ENCODE measurements at regions not wholly inside any gene's neighbourhood (a gene's known extent, or its start where the extent isn't known, plus 50 kb on each side); places are given as distances from the start of the nearest gene placed in this dataset.

GRCh38 chr10:57775250-57775649, 492.4 kb downstream of the IPMK start (continued):
- TF ChIP-seq ZNF462 (CRISPR knock-in tag; IDR thresholded peaks at IDR 0.05) = no peak
- no peak for TF ChIP-seq POLR2AphosphoS5 (IDR thresholded peaks at IDR 0.05; ENCODE audit: low read depth)
- TF ChIP-seq EZH2 (IDR thresholded peaks at IDR 0.05; ENCODE audit: low read depth, unreplicated experiment) = no peak
- TF ChIP-seq EZH2phosphoT487 (IDR thresholded peaks at IDR 0.05; ENCODE audit: unreplicated experiment) = no peak

- H3K79me2 ChIP-seq (replicated peaks; ENCODE audit: insufficient read depth) = no peaks in the 10 kb centered on the region
- no peaks in the 10 kb centered on the region for H3K36me3 Mint-ChIP-seq (ENCODE audit: low read depth)
- DNase-seq (ENCODE audit: low spot score) = no peak
- H3K27ac ChIP-seq (ENCODE audit: low read depth) = no peak overlapping the region
- H3K27ac Mint-ChIP-seq = no peak overlapping the region
- no peak overlapping the region for H3K4me3 Mint-ChIP-seq
- no peaks in the 10 kb centered on the region for H3K4me1 Mint-ChIP-seq
- H3K9me3 Mint-ChIP-seq = peaks cover 14% of the 10 kb centered on the region
- H2AFZ ChIP-seq = no peak overlapping the region
- H3K9me2 ChIP-seq (ENCODE audit: insufficient read depth) = 0 out of 2 replicates have a peak, but pooled peaks cover 3% of the 10 kb centered on the region
- no peaks in the 10 kb centered on the region for H3K27me3 ChIP-seq (ENCODE audit: insufficient read depth)
- no peak overlapping the region for H3K4me3 ChIP-seq
- no peak for ATAC-seq
- no peak for TF ChIP-seq CREB1 (CRISPR knock-in tag; IDR thresholded peaks at IDR 0.05; ENCODE audit: low read depth)
- TF ChIP-seq JUNB (IDR thresholded peaks at IDR 0.05; ENCODE audit: unreplicated experiment) = no peak
- no peak for TF ChIP-seq NANOG (IDR thresholded peaks at IDR 0.05; ENCODE audit: borderline replicate concordance)
- TF ChIP-seq CTCF (conservative IDR thresholded peaks at IDR 0.05; ENCODE audit: low read depth in 2 of 2) = no peak
- TF ChIP-seq EZH2phosphoT487 (IDR thresholded peaks at IDR 0.05; ENCODE audit: unreplicated experiment) = no peak
- TF ChIP-seq EZH2 (IDR thresholded peaks at IDR 0.05; ENCODE audit: low read depth, unreplicated experiment) = no peak
- TF ChIP-seq ZNF331 (CRISPR knock-in tag; IDR thresholded peaks at IDR 0.05; ENCODE audit: low read depth) = no peak
- TF ChIP-seq ZNF114 (CRISPR knock-in tag; IDR thresholded peaks at IDR 0.05) = no peak
- no peak for TF ChIP-seq STAT1 (IDR thresholded peaks at IDR 0.05; ENCODE audit: unreplicated experiment)
- no peak for TF ChIP-seq ETS1 (IDR thresholded peaks at IDR 0.05)
- no peak for TF ChIP-seq REST (IDR thresholded peaks at IDR 0.05; ENCODE audit: unreplicated experiment)
- H3F3A ChIP-seq (replicated peaks; ENCODE audit: low read depth) = no peaks in the 10 kb centered on the region
- H3K36me3 ChIP-seq (ENCODE audit: insufficient read depth) = no peaks in the 10 kb centered on the region
- no peaks in the 10 kb centered on the region for H4K20me1 ChIP-seq (replicated peaks; ENCODE audit: insufficient read depth)
- H3K4me2 ChIP-seq = no peak overlapping the region
- H3K4me1 ChIP-seq (ENCODE audit: insufficient read depth) = no peaks in the 10 kb centered on the region
- H3K27me3 Mint-ChIP-seq (ENCODE audit: insufficient read depth, low read depth, poor library complexity) = no peaks in the 10 kb centered on the region
These were observed 498.4 kb downstream of the IPMK start for GRCh38 chr10:57769298-57769697.
